ENCODE measurements at regions not wholly inside any gene's neighbourhood (a gene's known extent, or its start where the extent isn't known, plus 50 kb on each side); places are given as distances from the start of the nearest gene placed in this dataset.

- no peak for FAIRE-seq
- Histone ChIP-seq H3K4me1 (ENCODE audit: control insufficient read depth, extremely low read depth, insufficient read depth, low read length) (no peaks in the 10 kb centered on the region), H4K20me1 (ENCODE audit: control insufficient read depth, extremely low read depth, insufficient read depth, low read length) (no peaks in the 10 kb centered on the region), H3K9me1 (ENCODE audit: control insufficient read depth, extremely low read depth, insufficient read depth, low read length) (no peaks in the 10 kb centered on the region), H3K79me2 (ENCODE audit: control insufficient read depth, insufficient read depth, low read length) (no peaks in the 10 kb centered on the region), H3K9me3 (ENCODE audit: control insufficient read depth, low read depth, low read length) (no peaks in the 10 kb centered on the region), H3K27ac (ENCODE audit: control insufficient read depth, insufficient read depth, low read length) (no peak overlapping the region), H3K36me3 (ENCODE audit: control insufficient read depth in 2 of 2, extremely low read depth in 1 of 2, insufficient read depth in 2 of 2, low read length in 2 of 2) (no peaks in the 10 kb centered on the region), H2AFZ (ENCODE audit: control insufficient read depth, low read length) (no peak overlapping the region), H3K9ac (ENCODE audit: control insufficient read depth, extremely low read depth, insufficient read depth, low read length) (no peak overlapping the region), H3K27me3 (ENCODE audit: control insufficient read depth, extremely low read depth, insufficient read depth, low read length) (no peaks in the 10 kb centered on the region), H3K4me2 (ENCODE audit: control insufficient read depth, extremely low read depth, insufficient read depth, low read depth, low read length) (no peak overlapping the region), H3K4me3 (ENCODE audit: control insufficient read depth in 2 of 3, extremely low read depth in 1 of 3, insufficient read depth in 2 of 3, low read depth in 1 of 3, low read length in 3 of 3) (no peak overlapping the region)
- no peak for DNase-seq (ENCODE audit: low read depth, low spot score)
- TF ChIP-seq CTCF (optimal IDR thresholded peaks at IDR 0.05 in 1 of 3, IDR thresholded peaks at IDR 0.05 in 1 of 3, conservative IDR thresholded peaks at IDR 0.05 in 1 of 3; ENCODE audit: extremely low read depth in 1 of 3, insufficient read depth in 2 of 3, low read length in 3 of 3) (no peak), EZH2 (IDR thresholded peaks at IDR 0.05; ENCODE audit: low read length) (no peak)
- dilution Hi-C loops (cut with MboI; ENCODE audit: extremely low pct_ligation_motif_present, low sequenced_read_pairs), result no loop called here
These were observed 264.0 kb upstream of the NEBL start for GRCh38 chr10:21161090-21161625.

- FAIRE-seq (no peak), DNase-seq (ENCODE audit: low read depth, low spot score) (no peak)
- no peak overlapping the region for H2AFZ ChIP-seq (ENCODE audit: control insufficient read depth, low read length)
- no peak for TF ChIP-seq CTCF (optimal IDR thresholded peaks at IDR 0.05 in 1 of 3, IDR thresholded peaks at IDR 0.05 in 1 of 3, conservative IDR thresholded peaks at IDR 0.05 in 1 of 3; ENCODE audit: extremely low read depth in 1 of 3, insufficient read depth in 2 of 3, low read length in 3 of 3)
- TF ChIP-seq EZH2 (IDR thresholded peaks at IDR 0.05; ENCODE audit: low read length), result no peak
- H3K4me3 ChIP-seq (ENCODE audit: control insufficient read depth in 2 of 3, extremely low read depth in 1 of 3, insufficient read depth in 2 of 3, low read depth in 1 of 3, low read length in 3 of 3), result no peak overlapping the region
- no peak overlapping the region for H3K4me2 ChIP-seq (ENCODE audit: control insufficient read depth, extremely low read depth, insufficient read depth, low read depth, low read length)
- no peaks in the 10 kb centered on the region for H3K9me3 ChIP-seq (ENCODE audit: control insufficient read depth, low read depth, low read length)
- no peaks in the 10 kb centered on the region for H3K79me2 ChIP-seq (ENCODE audit: control insufficient read depth, insufficient read depth, low read length)
- dilution Hi-C loops (cut with MboI; ENCODE audit: extremely low pct_ligation_motif_present, low sequenced_read_pairs), result no loop called here
- H3K9ac ChIP-seq (ENCODE audit: control insufficient read depth, extremely low read depth, insufficient read depth, low read length), result no peak overlapping the region
- no peaks in the 10 kb centered on the region for H3K9me1 ChIP-seq (ENCODE audit: control insufficient read depth, extremely low read depth, insufficient read depth, low read length)
- no peaks in the 10 kb centered on the region for H3K4me1 ChIP-seq (ENCODE audit: control insufficient read depth, extremely low read depth, insufficient read depth, low read length)
- H3K36me3 ChIP-seq (ENCODE audit: control insufficient read depth in 2 of 2, extremely low read depth in 1 of 2, insufficient read depth in 2 of 2, low read length in 2 of 2), result no peaks in the 10 kb centered on the region
- no peaks in the 10 kb centered on the region for H3K27me3 ChIP-seq (ENCODE audit: control insufficient read depth, extremely low read depth, insufficient read depth, low read length)
- H4K20me1 ChIP-seq (ENCODE audit: control insufficient read depth, extremely low read depth, insufficient read depth, low read length), result no peaks in the 10 kb centered on the region
- H3K27ac ChIP-seq (ENCODE audit: control insufficient read depth, insufficient read depth, low read length), result no peak overlapping the region
These were observed 263.0 kb upstream of the NEBL start for GRCh38 chr10:21160116-21160515.

Measured in keratinocyte (primary cell).